ENCODE measurements at regions not wholly inside any gene's neighbourhood (a gene's known extent, or its start where the extent isn't known, plus 50 kb on each side); places are given as distances from the start of the nearest gene placed in this dataset.

GRCh38 chr1:239888639-239889038, 203.0 kb upstream of the FMN2 start:
- intact Hi-C loops (cut with DNase I, micrococcal nuclease), result no loop called here

GRCh38 chr1:239891621-239892358, 199.9 kb upstream of the FMN2 start:
- H3K4me1 ChIP-seq (ENCODE audit: insufficient read depth, low read length), result no peaks in the 10 kb centered on the region
- Mint-ChIP-seq H3K36me3 (ENCODE audit: low read depth) (no peaks in the 10 kb centered on the region), H3K4me1 (ENCODE audit: low read depth) (no peaks in the 10 kb centered on the region), H3K4me3 (no peak overlapping the region), H3K9me3 (no peaks in the 10 kb centered on the region), H3K27ac (no peak overlapping the region), H3K27me3 (no peaks in the 10 kb centered on the region)
- no peak overlapping the region for H3K27ac ChIP-seq (ENCODE audit: low read depth in 1 of 2, low read length in 2 of 2)
- ChIA-PET POLR2A (no interaction called here), CTCF (interaction anchor here (1.0 kb wide), 1 partner anchor 20 kb away, joined by 3 read pairs; no protein-coding TSS in a partner anchor)
- H3K4me3 ChIP-seq (ENCODE audit: low read length), result no peak overlapping the region
- ATAC-seq (ENCODE audit: poor library complexity) (no peak), DNase-seq (no peak)
- intact Hi-C loops (cut with DNase I, micrococcal nuclease), result no loop called here
- no peaks in the 10 kb centered on the region for H3K36me3 ChIP-seq (ENCODE audit: insufficient read depth, low read length)
- H3K9me3 ChIP-seq (ENCODE audit: control insufficient read depth in 1 of 2, insufficient read depth in 1 of 2, low read length in 2 of 2), result no peaks in the 10 kb centered on the region
- TF ChIP-seq CTCF (IDR thresholded peaks at IDR 0.05), result no peak
- no peaks in the 10 kb centered on the region for H3K27me3 ChIP-seq (ENCODE audit: control insufficient read depth in 1 of 2, insufficient read depth in 2 of 2, low read length in 2 of 2)

More at GRCh38 chr1:239888639-239889038, 203.0 kb upstream of the FMN2 start:
- H3K9me3 Mint-ChIP-seq, result no peaks in the 10 kb centered on the region
- H3K27ac Mint-ChIP-seq, result no peak overlapping the region
- TF ChIP-seq CTCF (IDR thresholded peaks at IDR 0.05), result no peak
- no peak overlapping the region for H3K4me3 Mint-ChIP-seq
- H3K36me3 Mint-ChIP-seq (ENCODE audit: low read depth), result no peaks in the 10 kb centered on the region
- H3K4me1 Mint-ChIP-seq (ENCODE audit: low read depth), result no peaks in the 10 kb centered on the region
- no peak for DNase-seq
- ChIA-PET CTCF (interaction anchor here (1.0 kb wide), 1 partner anchor 9 kb away, joined by 3 read pairs; no protein-coding TSS in a partner anchor), POLR2A (no interaction called here)
- H3K27ac ChIP-seq (ENCODE audit: low read depth in 1 of 2, low read length in 2 of 2), result no peak overlapping the region
- ATAC-seq (ENCODE audit: poor library complexity), result no peak
- no peaks in the 10 kb centered on the region for H3K27me3 ChIP-seq (ENCODE audit: control insufficient read depth in 1 of 2, insufficient read depth in 2 of 2, low read length in 2 of 2)
- H3K27me3 Mint-ChIP-seq, result no peaks in the 10 kb centered on the region
- H3K4me3 ChIP-seq (ENCODE audit: low read length), result no peak overlapping the region
- H3K4me1 ChIP-seq (ENCODE audit: insufficient read depth, low read length), result no peaks in the 10 kb centered on the region
- H3K9me3 ChIP-seq (ENCODE audit: control insufficient read depth in 1 of 2, insufficient read depth in 1 of 2, low read length in 2 of 2), result no peaks in the 10 kb centered on the region
- H3K36me3 ChIP-seq (ENCODE audit: insufficient read depth, low read length), result no peaks in the 10 kb centered on the region

GRCh38 chr1:239892602-239893001, 199.1 kb upstream of the FMN2 start:
- Histone ChIP-seq H3K4me3 (ENCODE audit: low read length) (no peak overlapping the region), H3K4me1 (ENCODE audit: insufficient read depth, low read length) (no peaks in the 10 kb centered on the region), H3K36me3 (ENCODE audit: insufficient read depth, low read length) (no peaks in the 10 kb centered on the region), H3K27me3 (ENCODE audit: control insufficient read depth in 1 of 2, insufficient read depth in 2 of 2, low read length in 2 of 2) (no peaks in the 10 kb centered on the region), H3K27ac (ENCODE audit: low read depth in 1 of 2, low read length in 2 of 2) (no peak overlapping the region), H3K9me3 (ENCODE audit: control insufficient read depth in 1 of 2, insufficient read depth in 1 of 2, low read length in 2 of 2) (no peaks in the 10 kb centered on the region)
- ATAC-seq (ENCODE audit: poor library complexity), result no peak
- TF ChIP-seq CTCF (IDR thresholded peaks at IDR 0.05), result no peak
- H3K4me3 Mint-ChIP-seq, result no peak overlapping the region
- ChIA-PET POLR2A (no interaction called here), CTCF (interaction anchor here (1.0 kb wide), 1 partner anchor 21 kb away, joined by 3 read pairs; no protein-coding TSS in a partner anchor)
- no peaks in the 10 kb centered on the region for H3K36me3 Mint-ChIP-seq (ENCODE audit: low read depth)
- intact Hi-C loops (cut with DNase I, micrococcal nuclease), result no loop called here
- H3K27ac Mint-ChIP-seq, result no peak overlapping the region
- no peak for DNase-seq
- H3K4me1 Mint-ChIP-seq (ENCODE audit: low read depth), result no peaks in the 10 kb centered on the region
- no peaks in the 10 kb centered on the region for H3K9me3 Mint-ChIP-seq
- no peaks in the 10 kb centered on the region for H3K27me3 Mint-ChIP-seq

Data from CD4-positive, alpha-beta T cell (primary cell).